Bone marrow (tissue), 2 donors: ENCODE measurements at regions not wholly inside any gene's neighbourhood (a gene's known extent, or its start where the extent isn't known, plus 50 kb on each side); places are given as distances from the start of the nearest gene placed in this dataset.

ENCODE experiments used
- DNase-seq, 2 donors: peaks; one replicate each; lab custom pipeline; 2025; lab: John Stamatoyannopoulos, UW

- no peak for DNase-seq
Observed at GRCh38 chr4:52288212-52288855, 237.2 kb downstream of the SPATA18 start.

DNA sequence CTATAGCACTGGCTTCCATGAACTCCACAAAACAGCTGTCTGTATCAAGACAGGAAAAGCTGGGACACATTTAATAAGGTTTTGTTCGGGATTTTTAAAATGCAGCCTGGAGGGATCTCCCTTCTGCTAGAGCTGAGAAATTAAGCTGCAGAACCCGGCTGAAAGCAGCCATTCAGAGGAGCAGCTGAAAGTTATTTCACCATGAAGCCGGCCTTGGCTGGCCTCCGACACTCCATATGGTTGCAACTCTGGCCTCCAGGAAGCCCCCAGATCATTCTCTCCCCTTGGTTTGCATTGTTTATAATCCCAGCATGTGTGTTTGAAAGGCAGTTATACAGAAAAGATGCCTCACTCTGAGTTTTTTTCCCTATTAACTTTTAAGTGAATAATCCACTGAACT lies 239.4 kb downstream of the SPATA18 start:
- DNase-seq: no peak

DNA sequence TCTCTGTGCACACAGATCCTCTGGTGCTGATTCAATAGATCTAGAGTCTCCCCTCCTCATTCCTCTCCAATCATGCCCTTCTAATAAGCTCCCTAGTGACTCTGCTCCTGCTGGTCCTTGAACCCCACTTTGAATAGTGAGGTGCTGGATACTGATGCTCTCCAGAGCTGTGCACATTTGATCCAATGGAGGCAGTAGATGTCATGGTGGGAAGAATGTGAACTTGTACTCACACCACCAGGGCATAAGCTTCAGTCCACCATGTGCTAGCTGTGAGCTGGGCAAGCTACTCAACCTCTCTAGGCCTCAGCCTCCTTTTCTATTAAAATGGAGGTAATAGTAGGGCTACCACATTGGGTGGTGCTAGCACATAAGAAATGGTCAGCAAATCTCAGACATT lies 241.1 kb downstream of the SPATA18 start:
- DNase-seq: no peak

DNA sequence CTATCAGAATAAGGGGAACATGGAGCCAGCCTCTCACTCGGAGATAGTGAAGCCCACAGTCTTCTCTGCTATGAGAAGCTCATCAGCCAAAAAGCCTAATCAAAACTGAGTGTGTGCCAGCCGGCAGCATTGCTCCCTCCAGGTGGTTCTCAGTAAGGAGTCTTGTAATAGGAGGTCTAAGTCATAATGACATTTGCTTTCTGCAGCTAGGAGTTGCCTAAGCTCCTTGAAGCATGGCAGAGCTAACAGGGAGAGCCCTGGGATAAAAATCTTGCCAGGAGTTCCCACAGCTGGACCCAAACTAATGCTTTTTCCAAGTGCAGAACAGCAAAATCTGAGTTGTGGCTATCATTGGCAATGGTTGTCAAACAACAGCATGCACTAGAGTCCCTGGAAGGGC lies 245.2 kb downstream of the SPATA18 start:
- DNase-seq: no peak

- DNase-seq: no peak
Observed at GRCh38 chr4:52298444-52298843, 247.3 kb downstream of the SPATA18 start.

- no peak for DNase-seq
Observed at GRCh38 chr4:52299120-52299519, 248.0 kb downstream of the SPATA18 start.

DNA sequence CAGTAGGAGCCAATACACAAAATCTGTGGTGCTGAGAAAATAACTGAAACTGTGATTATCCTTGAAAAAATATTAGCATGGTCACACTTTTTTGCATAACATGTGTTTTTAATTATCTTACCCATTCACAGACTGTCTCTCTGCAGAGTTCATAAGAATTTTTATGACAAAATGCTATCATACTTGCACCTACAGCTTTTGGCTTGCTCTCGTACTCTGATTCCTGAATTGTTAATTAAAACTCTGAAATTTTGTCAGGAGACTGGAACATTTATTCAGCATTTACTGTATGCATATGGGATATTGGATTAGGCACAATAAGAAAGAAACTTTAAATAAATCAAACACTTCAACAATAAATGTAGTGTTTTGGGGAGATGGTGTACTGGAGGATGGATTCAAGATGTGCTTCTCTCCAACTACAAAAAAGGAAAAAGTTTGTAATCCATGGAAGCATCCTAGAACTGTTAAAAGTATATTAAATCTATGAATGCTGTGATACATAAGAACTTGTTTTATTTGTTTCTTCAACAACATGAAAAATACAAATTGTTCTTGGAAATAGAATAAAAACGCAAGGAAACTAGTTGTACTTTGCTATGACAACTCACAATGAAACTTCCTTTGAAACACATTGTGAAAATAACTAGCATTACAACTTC lies 260.5 kb downstream of the SPATA18 start:
- DNase-seq: no peak

- DNase-seq: no peak
Observed at GRCh38 chr4:52312722-52313121, 261.6 kb downstream of the SPATA18 start.

DNA sequence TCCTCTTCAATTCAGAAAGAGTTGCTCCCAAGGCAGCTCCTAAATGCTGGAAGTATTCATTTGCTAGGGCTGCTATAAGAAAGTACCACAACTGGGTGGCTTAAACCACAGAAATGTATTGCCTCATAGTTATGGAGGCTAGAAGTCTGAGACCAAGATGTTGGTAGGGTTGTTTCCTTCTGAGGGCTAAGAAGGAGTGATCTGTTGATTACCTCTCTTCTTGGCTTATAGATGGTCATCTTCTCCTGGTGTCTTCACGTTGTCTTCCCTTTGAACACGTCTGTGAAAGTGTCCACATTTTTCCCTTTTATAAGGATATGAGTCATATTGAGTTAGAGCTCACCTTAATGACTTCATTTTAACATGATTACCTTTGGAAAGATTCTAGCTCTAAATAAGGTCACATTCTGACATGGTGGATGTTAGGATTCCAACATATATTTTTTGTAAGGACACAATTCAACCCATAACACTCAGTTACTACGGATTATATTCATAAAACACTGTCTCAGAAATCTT lies 266.3 kb downstream of the SPATA18 start:
- DNase-seq: no peak

GRCh38 chr4:52317981-52318380 lies 266.9 kb downstream of the SPATA18 start:
- no peak for DNase-seq

DNA sequence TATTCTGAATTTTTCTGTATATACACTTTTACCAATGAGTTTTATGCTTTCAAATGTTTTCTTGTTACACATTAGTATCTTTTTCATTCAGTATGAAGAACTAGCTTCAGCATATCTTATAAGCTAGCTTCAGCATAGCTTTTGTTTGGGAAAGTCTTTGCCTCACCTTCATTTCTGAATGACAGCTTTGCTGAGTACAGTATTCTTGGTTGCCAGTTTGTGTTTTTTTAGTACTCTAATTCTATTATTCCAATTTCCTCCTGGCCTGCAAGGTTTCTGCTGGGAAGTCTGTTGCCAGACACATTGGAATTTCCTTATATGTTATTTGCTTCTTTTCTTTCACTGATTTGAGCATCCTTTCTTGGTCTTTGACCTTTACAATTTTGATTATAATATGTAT lies 278.8 kb downstream of the SPATA18 start:
- no peak for DNase-seq

GRCh38 chr4:52343595-52343994 lies 292.5 kb downstream of the SPATA18 start:
- no peak for DNase-seq

DNA sequence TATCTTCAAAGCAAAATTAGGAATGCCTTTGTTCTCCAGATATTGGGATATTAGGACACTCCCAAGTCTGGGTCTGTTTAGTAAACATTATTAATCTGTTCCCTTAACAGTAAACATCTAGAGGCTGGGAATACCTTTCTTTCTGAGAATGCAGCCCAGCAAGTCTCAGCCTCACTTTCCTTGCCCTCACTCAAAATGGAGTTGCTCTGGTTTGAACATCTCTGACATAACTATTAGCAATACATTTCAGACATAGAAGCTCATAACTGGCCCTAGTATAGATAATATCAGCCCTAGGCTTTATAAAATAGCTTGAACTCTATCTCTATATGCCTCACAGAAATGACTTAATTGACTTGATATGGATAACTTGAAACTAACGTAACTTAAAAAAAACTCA lies 299.8 kb downstream of the SPATA18 start:
- DNase-seq: no peak

DNA sequence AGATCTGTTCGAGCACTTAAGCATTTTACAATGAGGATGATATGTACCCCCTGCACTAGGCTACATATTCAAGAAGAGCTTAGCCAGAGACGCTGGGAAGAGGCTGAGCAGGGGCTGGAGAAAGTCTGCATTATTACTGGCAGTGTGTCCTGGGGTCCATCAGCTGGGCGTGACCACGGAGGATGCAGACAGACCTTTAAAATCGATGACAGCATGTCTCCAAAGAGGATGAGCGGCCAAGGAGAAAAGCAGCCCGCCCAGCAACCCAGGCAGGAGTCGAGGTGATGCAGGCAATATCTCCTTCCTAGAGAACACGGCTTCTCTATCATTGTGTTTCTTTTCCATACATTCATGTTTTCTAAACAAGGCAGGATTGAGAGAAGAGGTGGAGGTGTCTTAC lies 300.7 kb downstream of the USP46 start:
- no peak for DNase-seq

DNA sequence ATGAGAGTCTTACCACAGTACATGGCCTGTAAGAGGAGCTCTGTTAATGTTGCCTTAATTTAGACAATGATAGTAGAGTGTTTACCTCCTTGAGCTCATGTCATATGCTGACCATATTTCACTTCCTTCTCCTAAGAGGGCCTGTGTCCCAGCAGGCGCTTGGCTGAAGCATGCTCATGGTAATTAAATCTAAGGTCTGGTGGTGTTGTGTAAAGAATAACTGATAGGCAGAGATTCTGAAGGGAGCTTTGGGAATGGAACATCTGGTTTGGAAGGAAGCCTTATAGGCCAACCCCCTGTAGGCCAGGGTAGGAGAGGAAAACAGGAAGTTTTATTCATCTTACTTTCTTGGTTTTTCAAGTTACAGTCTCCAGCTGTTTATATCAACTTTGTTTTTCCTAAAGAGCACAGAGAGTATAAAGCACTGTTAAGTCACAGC lies 300.2 kb downstream of the USP46 start:
- DNase-seq: no peak

GRCh38 chr4:52366191-52366590 lies 292.9 kb downstream of the USP46 start:
- DNase-seq: no peak

- no peak for DNase-seq
Observed at GRCh38 chr4:52366621-52367020, 292.5 kb downstream of the USP46 start.

DNA sequence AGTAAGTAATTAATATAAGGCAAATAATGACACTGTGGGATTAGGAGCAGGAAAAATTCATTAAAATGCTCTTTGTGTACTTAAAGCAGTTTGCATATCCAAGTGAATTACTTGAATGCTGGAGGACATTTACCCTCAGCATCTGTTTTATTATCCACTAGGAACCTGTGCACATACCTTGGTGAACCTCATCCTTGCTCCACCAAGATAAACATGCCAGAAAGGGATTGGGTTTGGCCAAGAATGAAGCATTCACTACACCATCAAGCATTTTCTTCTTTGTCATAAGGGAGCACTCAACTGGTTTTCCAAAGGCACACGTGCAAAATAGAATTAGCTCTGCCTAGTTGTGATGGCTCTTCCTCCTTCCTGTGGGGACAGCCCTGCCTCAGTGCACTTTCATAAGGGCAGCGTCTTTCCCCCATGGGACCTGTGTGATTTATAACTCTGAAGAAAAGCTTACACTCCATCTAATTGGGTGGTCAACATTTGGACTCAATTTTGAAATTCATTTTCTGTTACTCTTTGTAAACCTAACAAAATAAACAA lies 291.7 kb downstream of the USP46 start:
- no peak for DNase-seq

GRCh38 chr4:52368895-52369294 lies 290.2 kb downstream of the USP46 start:
- no peak for DNase-seq

GRCh38 chr4:52369649-52370048 lies 289.5 kb downstream of the USP46 start:
- DNase-seq: no peak

DNA sequence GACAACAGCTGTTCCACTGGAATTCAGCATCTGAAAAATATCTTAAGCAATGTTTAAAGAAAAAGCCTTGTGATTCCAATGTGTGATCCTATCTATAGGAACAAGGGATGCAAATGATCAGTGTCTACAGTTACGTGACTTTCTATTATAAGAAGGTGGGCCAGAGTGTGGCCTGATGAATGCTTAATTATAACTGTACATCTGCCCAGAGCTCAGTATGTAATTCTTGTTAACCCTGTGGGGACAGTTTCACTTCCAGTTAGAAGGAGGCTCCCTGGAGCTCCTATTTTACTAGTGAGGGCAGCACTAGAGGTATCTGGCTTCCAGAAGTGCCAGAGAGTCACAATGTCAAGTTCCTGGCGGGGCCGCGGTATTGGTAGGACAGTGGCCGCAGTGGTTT lies 288.5 kb downstream of the USP46 start:
- DNase-seq: no peak

- DNase-seq: no peak
Observed at GRCh38 chr4:52371841-52372240, 287.3 kb downstream of the USP46 start.

DNA sequence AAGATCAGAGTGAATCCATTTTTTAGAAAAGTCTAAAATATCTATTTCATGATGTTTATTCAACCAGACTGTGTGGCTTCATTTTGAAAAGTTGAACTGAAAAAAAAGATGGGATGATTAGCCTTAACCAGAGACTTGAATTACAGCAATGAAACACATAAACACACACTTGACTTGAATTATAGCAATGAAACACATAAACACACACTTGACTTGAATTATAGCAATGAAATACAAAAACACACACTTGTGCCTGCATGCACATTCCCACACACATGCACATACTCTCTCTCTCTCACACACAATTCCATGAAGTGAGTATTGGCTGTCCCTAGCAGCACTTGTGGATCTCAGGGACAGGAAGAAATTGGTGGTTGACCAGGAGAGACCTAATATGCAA lies 286.8 kb downstream of the USP46 start:
- DNase-seq: no peak

DNA sequence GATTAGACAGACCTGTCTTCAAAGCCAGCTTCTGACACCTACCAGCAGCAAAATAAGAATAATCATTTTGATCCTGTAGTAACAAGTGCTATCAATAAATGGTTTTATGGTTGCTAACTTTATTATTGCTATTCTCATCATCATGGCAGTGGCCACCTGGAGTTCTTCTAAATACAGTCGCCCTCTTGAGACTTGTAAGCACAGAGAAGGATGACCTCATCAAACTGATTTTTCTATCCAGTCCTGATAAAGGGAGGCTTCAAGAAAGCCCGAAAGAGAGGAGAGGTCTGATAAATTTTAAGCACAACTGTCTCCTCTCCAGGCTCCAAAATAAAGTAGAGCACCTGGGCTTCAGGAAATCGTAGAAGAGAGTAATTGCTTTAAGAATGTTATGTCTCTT lies 286.4 kb downstream of the USP46 start:
- DNase-seq: no peak
